ENCODE measurements at regions not wholly inside any gene's neighbourhood (a gene's known extent, or its start where the extent isn't known, plus 50 kb on each side); places are given as distances from the start of the nearest gene placed in this dataset.

DNA sequence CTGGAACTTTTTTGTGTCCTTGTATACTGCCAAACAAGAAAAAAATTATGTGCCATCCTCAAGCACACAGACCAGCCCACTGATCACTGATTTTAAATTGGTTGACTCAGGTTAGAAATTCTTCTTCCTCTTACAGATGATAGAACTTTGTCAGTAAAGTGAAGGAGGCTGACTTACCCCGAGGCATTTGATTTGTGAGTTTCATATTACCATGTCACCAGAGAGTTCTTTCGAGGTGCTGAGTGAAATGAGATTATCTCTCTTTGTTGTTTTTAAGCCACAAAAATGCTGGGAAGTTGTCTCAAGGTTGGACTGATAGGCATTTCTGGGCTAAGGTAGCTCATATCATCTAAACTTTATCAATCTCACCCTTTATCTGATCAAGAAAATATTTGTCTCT is 78.8 kb upstream of the FAM180A start:
- no peak for DNase-seq

DNA sequence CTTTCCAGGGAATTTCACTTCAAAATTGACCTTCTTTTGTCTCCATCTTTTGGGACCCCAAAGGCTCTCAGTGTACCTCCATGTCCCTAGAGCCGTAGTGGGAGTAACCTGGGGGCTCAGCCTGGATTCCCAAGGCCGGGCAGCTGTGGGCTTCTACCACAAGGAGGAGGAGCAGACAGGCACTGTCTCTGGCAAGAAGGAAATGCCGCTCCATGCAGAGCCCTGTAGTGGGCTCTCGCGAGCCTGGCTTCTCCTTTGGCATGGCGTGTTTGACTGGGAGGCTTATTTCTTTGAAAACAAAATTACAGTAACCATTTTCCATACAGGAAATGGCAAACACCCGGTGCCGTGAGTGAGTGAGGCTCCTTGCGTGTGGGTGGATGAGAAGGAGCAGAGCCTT is 76.8 kb upstream of the FAM180A start:
- peak; percentile 44 for DNase-seq

DNA sequence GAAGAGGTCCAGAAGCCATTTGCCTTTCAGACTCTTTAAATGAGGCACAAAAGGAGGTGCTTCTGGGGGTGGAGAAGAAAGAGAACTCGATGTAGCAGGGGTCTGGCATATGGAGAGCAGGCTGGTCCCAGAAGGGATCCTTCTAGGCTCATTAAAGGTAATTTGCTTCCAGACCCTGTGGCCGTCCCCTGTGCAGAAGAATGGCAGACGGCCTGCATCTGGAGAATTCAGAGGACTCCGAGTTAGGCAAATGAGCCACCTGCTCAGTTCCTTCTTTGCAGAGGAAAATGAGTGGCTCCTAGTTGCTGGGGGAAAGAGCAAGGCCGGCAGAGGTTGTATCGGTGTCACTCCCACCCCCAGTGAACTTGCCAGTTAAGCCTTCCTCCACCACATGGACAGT is 73.8 kb upstream of the FAM180A start:
- no peak for DNase-seq

DNA sequence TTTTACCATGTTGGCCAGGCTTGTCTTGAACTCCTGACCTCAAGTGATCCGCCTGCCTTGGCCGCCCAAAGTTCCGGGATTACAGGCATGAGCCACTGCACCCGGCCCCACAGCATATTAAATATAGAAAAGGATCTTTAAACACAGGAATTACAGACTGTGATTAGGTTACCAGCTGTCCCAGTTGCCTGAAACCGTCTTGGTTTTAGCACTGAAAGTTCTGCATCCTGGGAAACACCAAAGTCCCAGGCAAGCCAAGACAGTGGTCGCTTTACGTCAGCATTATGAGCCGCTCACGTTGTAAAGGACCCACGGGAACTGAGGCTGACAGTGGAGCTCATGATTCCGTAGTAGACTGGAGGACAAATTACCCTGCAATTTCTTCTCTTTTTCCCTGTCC is 69.0 kb upstream of the FAM180A start:
- no peak for DNase-seq

DNA sequence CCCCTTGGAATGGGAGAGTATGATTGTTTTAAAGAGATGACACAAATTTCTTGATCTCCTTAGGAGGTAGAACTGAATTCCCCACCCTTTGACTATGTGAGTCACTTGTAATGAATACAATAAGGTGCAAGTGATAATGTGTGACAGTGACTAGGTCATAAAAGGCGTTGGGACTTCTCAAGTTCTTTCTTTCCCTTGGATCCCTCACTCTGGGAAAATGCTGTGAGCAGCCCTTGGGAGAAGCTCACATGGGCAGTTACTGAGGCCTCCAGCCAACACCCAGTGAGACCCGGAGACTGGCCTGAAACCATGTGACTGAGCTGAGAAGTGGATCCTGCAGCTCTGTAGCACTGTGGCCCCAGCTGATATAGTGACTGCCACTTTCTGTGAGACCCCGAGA is 66.4 kb upstream of the FAM180A start:
- no peak for DNase-seq

DNA sequence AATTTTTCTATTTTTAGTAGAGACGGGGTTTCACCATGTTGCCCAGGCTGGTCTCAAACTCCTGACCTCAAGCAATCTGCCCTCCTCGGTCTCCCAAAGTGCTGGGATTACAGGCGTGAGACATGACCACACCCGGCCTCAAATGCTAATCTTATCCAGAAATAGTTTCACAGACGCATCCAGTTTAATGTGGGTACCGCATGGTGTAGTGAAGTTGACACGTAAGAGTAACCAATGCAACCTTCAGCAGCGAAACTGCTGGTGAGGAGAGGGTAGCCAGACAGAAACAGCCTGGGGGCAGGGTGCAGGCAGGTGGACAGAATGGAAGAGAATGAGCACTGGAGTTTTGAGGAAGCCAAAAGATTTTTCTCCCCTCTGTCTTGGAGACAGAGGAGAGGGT is 63.5 kb upstream of the FAM180A start:
- DNase-seq, result peak; percentile 45

DNA sequence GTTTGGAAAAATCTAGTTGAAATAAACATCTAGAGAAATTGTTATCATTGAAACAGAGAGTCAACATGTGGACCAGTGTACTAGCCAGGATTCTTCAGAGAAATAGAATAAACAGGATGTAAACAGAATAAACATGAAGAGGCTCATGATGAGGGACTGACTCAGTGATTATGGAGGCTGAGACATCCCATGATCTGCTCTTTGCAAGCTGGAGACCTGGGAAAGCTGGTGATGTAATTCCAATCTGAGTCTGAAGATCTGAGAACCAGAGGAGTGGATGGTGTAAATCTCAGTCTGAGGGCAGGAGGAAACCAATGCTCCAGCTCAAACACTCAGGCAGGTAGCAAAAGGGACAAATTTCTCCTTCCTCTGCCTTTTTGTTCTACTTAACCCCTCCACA is 62.9 kb upstream of the FAM180A start:
- no peak for DNase-seq

DNA sequence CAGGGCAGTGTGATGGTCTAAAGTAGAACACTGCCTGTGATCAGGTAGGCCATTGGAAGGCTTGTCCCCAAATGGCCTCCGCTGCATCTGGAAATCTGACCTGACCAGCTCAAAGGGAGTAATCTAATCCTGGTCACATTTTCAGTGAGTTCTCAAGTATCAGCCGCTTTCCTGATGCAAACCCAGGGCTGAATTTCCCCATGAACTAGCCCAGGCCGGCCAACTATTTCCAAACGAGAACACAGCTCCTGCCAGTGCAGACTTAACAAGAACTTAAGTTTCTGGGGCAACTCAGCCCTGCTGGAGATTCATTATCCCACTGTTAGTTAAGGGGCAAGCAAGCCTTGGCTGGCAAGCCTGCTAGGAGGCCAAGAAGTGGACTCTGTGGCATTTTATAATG is 59.6 kb upstream of the FAM180A start:
- no peak for DNase-seq

DNA sequence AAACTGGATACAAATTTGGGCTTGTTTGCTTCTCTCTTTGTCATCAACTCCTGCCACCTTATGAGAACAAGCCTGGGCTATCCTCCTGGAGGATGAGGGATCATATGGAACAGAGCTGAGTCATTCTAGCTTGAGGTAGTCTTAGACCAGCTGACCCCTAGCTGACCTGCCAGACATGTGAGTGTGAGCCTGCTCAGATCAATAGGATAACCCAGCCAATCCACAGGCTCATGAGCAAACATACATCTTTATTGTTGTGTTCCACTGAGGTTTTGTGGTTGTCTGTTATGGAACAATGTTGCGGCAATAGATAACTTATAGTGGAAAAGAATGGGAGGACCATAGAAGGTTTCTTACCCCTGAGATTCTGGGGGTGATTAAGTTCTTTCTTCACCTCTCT is 54.5 kb upstream of the FAM180A start:
- DNase-seq, result no peak

DNA sequence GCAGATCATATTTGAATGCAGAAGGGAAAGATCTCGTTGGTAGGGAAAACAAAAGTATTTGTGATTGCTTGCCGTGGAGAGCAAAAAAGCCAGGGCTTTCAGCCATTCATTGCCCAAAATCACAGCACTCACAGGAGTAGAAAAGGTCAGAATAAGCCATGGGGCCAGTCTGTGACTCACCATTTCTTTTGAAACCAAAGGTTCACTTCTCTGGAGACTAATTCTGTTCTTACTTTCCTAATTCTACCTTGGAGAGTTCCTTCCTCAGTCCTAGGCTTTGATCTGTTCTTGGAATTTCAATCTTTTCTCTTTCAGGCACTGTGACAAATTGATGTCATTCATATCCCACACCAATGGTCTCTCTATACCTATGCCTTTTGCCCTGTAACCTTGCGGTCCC is 54.1 kb upstream of the FAM180A start:
- DNase-seq, result no peak

DNA sequence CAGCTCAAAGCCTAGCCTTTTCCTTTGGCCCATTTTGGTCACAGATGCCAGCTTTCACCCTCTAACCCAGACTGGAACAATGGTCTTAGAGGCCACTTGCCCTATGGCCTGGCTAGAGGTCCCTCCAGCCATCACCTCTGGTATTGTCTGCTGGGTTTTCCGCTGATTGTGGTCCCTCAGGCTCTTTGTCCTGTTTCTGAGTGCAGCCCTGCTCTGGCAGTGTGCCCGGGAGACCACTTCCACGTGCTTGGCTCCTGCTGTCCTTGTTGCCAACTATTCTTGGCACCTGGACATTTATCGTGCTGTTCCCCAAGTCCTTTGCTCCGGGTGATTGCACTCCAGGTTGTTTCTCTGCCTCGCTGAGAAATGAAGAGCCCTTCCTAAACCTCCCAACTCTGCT is 53.3 kb upstream of the FAM180A start:
- no peak for DNase-seq

DNA sequence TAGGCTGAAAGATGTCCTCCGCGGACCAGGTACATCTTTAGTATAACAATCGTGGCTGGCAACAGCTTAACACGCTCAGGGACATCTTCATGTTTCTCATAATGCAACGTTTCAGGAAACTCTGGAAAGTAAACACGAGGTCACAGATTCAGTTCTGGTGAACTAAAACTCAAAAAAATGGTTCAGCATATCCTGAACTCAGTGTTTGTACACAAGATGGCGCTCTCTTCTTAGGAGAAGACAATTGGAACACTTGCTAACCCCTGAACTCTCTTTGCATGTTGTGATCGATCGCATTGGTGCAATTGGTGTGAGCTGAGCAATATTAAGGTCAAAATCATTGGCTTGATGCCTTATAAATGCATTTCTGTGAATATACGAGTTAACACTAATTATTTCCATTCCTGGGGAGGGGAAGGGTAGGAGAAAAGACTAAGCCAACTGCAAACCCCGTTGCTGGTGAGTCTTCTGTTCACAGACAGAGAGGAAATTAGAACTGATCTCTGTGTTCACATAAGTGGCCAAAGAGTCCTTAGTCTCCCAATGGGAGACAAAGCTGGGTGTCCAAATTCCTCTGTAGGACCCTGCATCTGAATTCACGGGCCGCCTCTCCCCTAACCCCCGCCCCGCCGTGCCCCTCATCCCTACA is 52.6 kb upstream of the FAM180A start:
- DNase-seq, result peak; percentile 76

DNA sequence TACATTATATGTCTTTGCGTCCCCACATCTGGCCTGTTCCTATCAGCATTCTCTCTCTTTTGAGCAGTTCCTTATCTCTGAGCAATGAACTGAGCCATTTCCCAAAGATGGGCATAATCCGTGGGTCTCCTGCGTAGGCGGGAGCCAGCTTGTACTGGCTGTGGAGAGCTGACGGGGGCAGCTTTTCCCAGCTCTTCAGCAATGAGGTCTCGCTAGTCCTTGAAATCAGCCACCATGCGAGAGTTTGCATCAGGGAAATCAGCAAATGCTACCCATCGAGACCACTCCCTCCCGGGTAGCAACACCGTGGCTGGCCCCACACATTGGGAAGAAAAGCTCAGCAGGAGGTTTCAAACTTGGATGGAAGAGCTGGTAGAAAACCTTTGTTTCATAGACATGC is 51.9 kb upstream of the FAM180A start:
- DNase-seq, result no peak

DNA sequence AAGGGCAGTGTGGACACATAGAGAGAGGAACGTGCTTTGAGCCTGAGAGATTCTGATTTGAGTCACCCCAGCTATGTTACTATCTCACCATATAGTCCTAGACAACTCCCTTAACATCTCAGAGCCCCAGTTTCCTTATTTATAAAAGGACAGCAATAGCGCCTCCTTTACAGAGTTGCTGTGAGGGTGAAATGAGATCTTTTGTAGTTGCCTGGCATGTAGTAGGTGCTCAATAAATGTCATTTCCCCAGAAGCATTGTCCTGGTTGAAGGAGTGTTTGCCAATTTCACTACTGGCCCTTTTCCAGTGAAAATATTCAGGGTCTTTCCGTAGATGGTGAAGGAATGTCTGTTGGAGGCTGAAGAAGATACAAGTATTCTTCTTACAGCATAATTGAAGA is 51.3 kb upstream of the FAM180A start:
- no peak for DNase-seq
